Large intestine (tissue), 3 donors: ENCODE measurements at regions not wholly inside any gene's neighbourhood (a gene's known extent, or its start where the extent isn't known, plus 50 kb on each side); places are given as distances from the start of the nearest gene placed in this dataset.

Source experiments
- DNase-seq, 2 donors: peaks; one replicate each; pipeline versions ENCODE4 v3.0.0 to v3.0.0-alpha.2; 2013
- H3K27ac ChIP-seq: one replicate; pipeline ENCODE4 v1.5.1; 2013; ENCODE audit warnings: low read length
- H3K27me3 ChIP-seq: 2 replicates; pipeline ENCODE4 v1.6.1; 2013; ENCODE audit warnings: low read length; ENCODE audit not compliant: control insufficient read depth, insufficient read depth
- H3K36me3 ChIP-seq: 2 replicates; pipeline ENCODE4 v1.6.1; 2013; ENCODE audit warnings: low read length; ENCODE audit not compliant: control insufficient read depth, insufficient read depth
- H3K4me1 ChIP-seq: one replicate; pipeline ENCODE4 v1.6.1; 2013; ENCODE audit warnings: low read length; ENCODE audit not compliant: control insufficient read depth, insufficient read depth
- H3K4me3 ChIP-seq: one replicate; pipeline ENCODE4 v1.5.1; 2013; ENCODE audit warnings: low read length
- H3K9me3 ChIP-seq: one replicate; pipeline ENCODE4 v1.6.1; 2013; ENCODE audit warnings: mild to moderate bottlenecking, low read depth, low read length, moderate library complexity; ENCODE audit not compliant: control insufficient read depth
- WGBS: methylation state at CpG from one replicate; pipeline ENCODE4 v1.1.5; 2013; ENCODE audit warnings: low lambda C conversion rate; ENCODE audit not compliant: insufficient coverage; 5-methylcytosine and 5-hydroxymethylcytosine counted together

- DNase-seq, result no peak
- Histone ChIP-seq H3K4me1 (no peaks in the 10 kb centered on the region), H3K36me3 (no peaks in the 10 kb centered on the region), H3K27me3 (no peaks in the 10 kb centered on the region), H3K4me3 (no peak overlapping the region), H3K9me3 (no peaks in the 10 kb centered on the region), H3K27ac (no peak overlapping the region)
- no CpG with 5 or more reads among the region's 1 CpG for WGBS
Measured at GRCh38 chr7:136294977-136295376, 317.8 kb upstream of the MTPN start.

- Histone ChIP-seq H3K9me3 (no peaks in the 10 kb centered on the region), H3K27me3 (no peaks in the 10 kb centered on the region), H3K27ac (no peak overlapping the region), H3K36me3 (no peaks in the 10 kb centered on the region), H3K4me1 (no peaks in the 10 kb centered on the region), H3K4me3 (no peak overlapping the region)
- DNase-seq, result no peak
Measured at GRCh38 chr7:136293841-136294391, 316.8 kb upstream of the MTPN start.

GRCh38 chr7:136293272-136293671 lies 316.1 kb upstream of the MTPN start:
- no peaks in the 10 kb centered on the region for H3K27me3 ChIP-seq
- WGBS, result 70% methylated on average over 2 of the region's 6 CpGs

GRCh38 chr7:136292365-136292764 lies 315.2 kb upstream of the MTPN start:
- Histone ChIP-seq H3K36me3 (no peaks in the 10 kb centered on the region), H3K27ac (no peak overlapping the region), H3K4me1 (no peaks in the 10 kb centered on the region), H3K27me3 (no peaks in the 10 kb centered on the region), H3K4me3 (no peak overlapping the region), H3K9me3 (no peaks in the 10 kb centered on the region)
- no peak for DNase-seq

More at GRCh38 chr7:136293272-136293671, 316.1 kb upstream of the MTPN start:
- no peaks in the 10 kb centered on the region for H3K4me1 ChIP-seq
- no peak for DNase-seq
- no peak overlapping the region for H3K27ac ChIP-seq
- no peaks in the 10 kb centered on the region for H3K36me3 ChIP-seq
- H3K9me3 ChIP-seq, result no peaks in the 10 kb centered on the region
- H3K4me3 ChIP-seq, result no peak overlapping the region

GRCh38 chr7:136290351-136290750 lies 313.2 kb upstream of the MTPN start:
- no peak for DNase-seq
- Histone ChIP-seq H3K4me1 (no peaks in the 10 kb centered on the region), H3K4me3 (no peak overlapping the region), H3K27me3 (no peaks in the 10 kb centered on the region), H3K27ac (no peak overlapping the region), H3K9me3 (no peaks in the 10 kb centered on the region), H3K36me3 (no peaks in the 10 kb centered on the region)
- no CpG with 5 or more reads among the region's 1 CpG for WGBS

- Histone ChIP-seq H3K36me3 (no peaks in the 10 kb centered on the region), H3K27ac (no peak overlapping the region), H3K9me3 (no peaks in the 10 kb centered on the region), H3K27me3 (no peaks in the 10 kb centered on the region), H3K4me3 (no peak overlapping the region), H3K4me1 (no peaks in the 10 kb centered on the region)
- WGBS, result 40% methylated on average over 1 of the region's 2 CpGs
- DNase-seq, result no peak
Measured at GRCh38 chr7:136278057-136278456, 300.9 kb upstream of the MTPN start.

GRCh38 chr7:136275794-136276193 lies 298.6 kb upstream of the MTPN start:
- no peak for DNase-seq
- H3K4me1 ChIP-seq, result no peaks in the 10 kb centered on the region
- 67% methylated on average over 1 of the region's 3 CpGs for WGBS
- H3K27ac ChIP-seq, result no peak overlapping the region
- H3K9me3 ChIP-seq, result no peaks in the 10 kb centered on the region
- H3K27me3 ChIP-seq, result no peaks in the 10 kb centered on the region
- H3K36me3 ChIP-seq, result no peaks in the 10 kb centered on the region
- H3K4me3 ChIP-seq, result no peak overlapping the region

GRCh38 chr7:136274636-136275345 lies 297.6 kb upstream of the MTPN start:
- DNase-seq, result no peak
- WGBS, result 83% methylated on average over 1 of the region's 1 CpG
- Histone ChIP-seq H3K36me3 (no peaks in the 10 kb centered on the region), H3K27ac (no peak overlapping the region), H3K4me3 (no peak overlapping the region), H3K27me3 (no peaks in the 10 kb centered on the region), H3K4me1 (no peaks in the 10 kb centered on the region), H3K9me3 (no peaks in the 10 kb centered on the region)

GRCh38 chr7:136272934-136273333 lies 295.8 kb upstream of the MTPN start:
- Histone ChIP-seq H3K4me3 (no peak overlapping the region), H3K36me3 (no peaks in the 10 kb centered on the region), H3K9me3 (no peaks in the 10 kb centered on the region), H3K27me3 (no peaks in the 10 kb centered on the region), H3K27ac (no peak overlapping the region), H3K4me1 (no peaks in the 10 kb centered on the region)
- DNase-seq, result no peak
- WGBS, result 86% methylated on average over 1 of the region's 2 CpGs

- WGBS, result 61% methylated on average over 2 of the region's 2 CpGs
- Histone ChIP-seq H3K27me3 (no peaks in the 10 kb centered on the region), H3K4me1 (no peaks in the 10 kb centered on the region), H3K36me3 (no peaks in the 10 kb centered on the region), H3K27ac (no peak overlapping the region), H3K4me3 (no peak overlapping the region), H3K9me3 (no peaks in the 10 kb centered on the region)
- DNase-seq, result no peak
Measured at GRCh38 chr7:136267822-136268221, 290.7 kb upstream of the MTPN start.

GRCh38 chr7:136266457-136266856 lies 289.3 kb upstream of the MTPN start:
- Histone ChIP-seq H3K4me3 (no peak overlapping the region), H3K9me3 (peaks cover 7% of the 10 kb centered on the region), H3K27ac (no peak overlapping the region), H3K36me3 (no peaks in the 10 kb centered on the region), H3K27me3 (no peaks in the 10 kb centered on the region), H3K4me1 (no peaks in the 10 kb centered on the region)
- no peak for DNase-seq
